HepG2 (cell line): ENCODE measurements at regions not wholly inside any gene's neighbourhood (a gene's known extent, or its start where the extent isn't known, plus 50 kb on each side); places are given as distances from the start of the nearest gene placed in this dataset.

Experiments used
- ATAC-seq: fragments of 200-7000 bp; cut with Tn5 transposase; 3 replicates; pipeline ENCODE4 v1.9.1; 2020; ENCODE audit warnings: mild to moderate bottlenecking, moderate library complexity
- BruUV-seq: library from RNA; stranded (reverse); fragments of 400-500 nt; replicated peaks from 2 replicates; lab custom pipeline; 2021; lab: Mats Ljungman, UMichigan
- CTCF ChIA-PET: fragments of 300-600 bp; formaldehyde crosslinking; extraction: SDS; loops from one replicate; lab custom pipeline; 2021; ENCODE audit warnings: low total read pairs, inconsistent platforms, low intra/inter-chr PET ratio; lab: Yijun Ruan, JAX
- POLR2A ChIA-PET: fragments of 350-600 bp; sonication (Branson Sonifier 250); formaldehyde crosslinking; loops from one replicate; lab custom pipeline; 2020; ENCODE audit warnings: antibody characterized with exemption, inconsistent platforms; lab: Yijun Ruan, JAX
- DNase-seq: peaks from one replicate; pipeline ENCODE4 v3.0.0-alpha.2; 2015; ENCODE audit warnings: low spot score
- FAIRE-seq: peaks from 3 replicates; lab custom pipeline; 2011; peaks lifted over from hg19 to GRCh38; lab: Jason Lieb, UNC
- H2AFZ ChIP-seq: one replicate; pipeline ENCODE4 v1.6.1; 2011; ENCODE audit warnings: low read length, inconsistent platforms
- H3K27ac ChIP-seq: fragments of 300-600 bp; 3 replicates; pipeline ENCODE4 v1.8.0; 2011; ENCODE audit warnings: mixed run types, mild to moderate bottlenecking, mixed read lengths, low read length, inconsistent platforms; ENCODE audit not compliant: insufficient read depth; ENCODE audit errors: extremely low read length
- H3K27me3 ChIP-seq, 2 experiments: fragments of 200-600 bp in 1 of 2; 2 replicates in 1 of 2; 3 replicates in 1 of 2; pipeline versions ENCODE4 v1.6.0 to v1.8.0; 2011; ENCODE audit warnings: low read length in 2 of 2, mild to moderate bottlenecking in 2 of 2, moderate library complexity in 2 of 2, inconsistent platforms in 1 of 2; ENCODE audit not compliant: insufficient read depth in 2 of 2, control insufficient read depth in 1 of 2
- H3K36me3 ChIP-seq, 2 experiments: fragments of 200-600 bp in 1 of 2; replicated peaks in 1 of 2; 2 replicates in 1 of 2; 3 replicates in 1 of 2; pipeline versions ENCODE4 v1.5.1 to v1.8.0; 2011; ENCODE audit warnings: low read length in 2 of 2, inconsistent platforms in 1 of 2; ENCODE audit not compliant: insufficient read depth in 2 of 2, control insufficient read depth in 1 of 2
- H3K4me1 ChIP-seq: 2 replicates; pipeline ENCODE4 v1.5.1; 2012; ENCODE audit warnings: low read length, inconsistent platforms; ENCODE audit not compliant: insufficient read depth
- H3K4me2 ChIP-seq: 2 replicates; pipeline ENCODE4 v1.6.0; 2011; ENCODE audit warnings: low read depth, low read length, inconsistent platforms
- H3K4me3 ChIP-seq, 3 experiments: fragments of 200-600 bp in 1 of 3; sonication (generic), shearing (Covaris generic) in 1 of 3; replicated peaks in 1 of 3; 2 replicates each; pipeline ENCODE4 v1.5.1; 2011 to 2016; ENCODE audit warnings: low read length in 3 of 3, inconsistent platforms in 2 of 3, low read depth in 2 of 3, mild to moderate bottlenecking in 2 of 3, control low read depth in 1 of 3, mixed read lengths in 1 of 3; ENCODE audit not compliant: insufficient read depth in 1 of 3
- H3K79me2 ChIP-seq: one replicate; pipeline ENCODE4 v1.6.1; 2011; ENCODE audit warnings: low read length, inconsistent platforms; ENCODE audit not compliant: insufficient read depth
- H3K9ac ChIP-seq: 2 replicates; pipeline ENCODE4 v1.6.0; 2011; ENCODE audit warnings: mild to moderate bottlenecking, low read depth, low read length, inconsistent platforms; ENCODE audit not compliant: insufficient read depth
- H3K9me3 ChIP-seq: 2 replicates; pipeline ENCODE4 v1.5.1; 2012; ENCODE audit warnings: mild to moderate bottlenecking, low read length
- H4K20me1 ChIP-seq: 2 replicates; pipeline ENCODE4 v1.6.0; 2011; ENCODE audit warnings: inconsistent platforms, mild to moderate bottlenecking, low read length, moderate library complexity; ENCODE audit not compliant: insufficient read depth
- ATAD3A ChIP-seq: sonication (generic); formaldehyde crosslinking; IDR thresholded peaks from 2 replicates; pipeline ENCODE4 v1.4.0; 2020; ENCODE audit warnings: missing genetic modification reagents
- CCDC6 ChIP-seq: sonication (generic); formaldehyde crosslinking; IDR thresholded peaks from 2 replicates; pipeline ENCODE4 v1.8.1; 2022; ENCODE audit warnings: mild to moderate bottlenecking, missing genetic modification reagents, moderate library complexity
- CEBPZ ChIP-seq: IDR thresholded peaks from 2 replicates; pipeline ENCODE4 v1.6.1; 2012; ENCODE audit warnings: low read length, improper control_type of control experiment
- KIAA2018 ChIP-seq: sonication (generic); formaldehyde crosslinking; IDR thresholded peaks from 2 replicates; pipeline ENCODE4 v1.5.0; 2020; ENCODE audit warnings: mild to moderate bottlenecking, missing genetic modification reagents, borderline replicate concordance
- KMT2A ChIP-seq: sonication (generic); formaldehyde crosslinking; IDR thresholded peaks from 2 replicates; pipeline ENCODE4 v1.4.0; 2020; ENCODE audit warnings: missing genetic modification reagents
- PRPF4 ChIP-seq: fragments of 200-400 bp; formaldehyde crosslinking; IDR thresholded peaks from 2 replicates; pipeline ENCODE4 v1.6.1; 2016; ENCODE audit warnings: low read length, low read depth; ENCODE audit not compliant: poor library complexity, severe bottlenecking
- RARG ChIP-seq: sonication (generic); formaldehyde crosslinking; IDR thresholded peaks from 2 replicates; pipeline ENCODE4 v1.4.0; 2020; ENCODE audit warnings: low read depth, mild to moderate bottlenecking, missing genetic modification reagents
- SKI ChIP-seq: fragments of 450-650 bp; IDR thresholded peaks from one replicate; pipeline ENCODE4 v1.6.1; 2018; ENCODE audit warnings: mild to moderate bottlenecking; ENCODE audit not compliant: partially characterized antibody
- TEAD2 ChIP-seq: sonication (generic); formaldehyde crosslinking; IDR thresholded peaks from 2 replicates; pipeline ENCODE4 v1.9.0; 2021; ENCODE audit warnings: missing genetic modification reagents
- YY1 ChIP-seq: IDR thresholded peaks from 2 replicates; pipeline ENCODE4 v1.6.1; 2011; ENCODE audit warnings: low read length, low read depth, moderate library complexity, mild to moderate bottlenecking; ENCODE audit not compliant: insufficient read depth, insufficient replicate concordance
- ZNF362 ChIP-seq: sonication (generic); formaldehyde crosslinking; IDR thresholded peaks from 2 replicates; pipeline ENCODE4 v1.4.0; 2020; ENCODE audit warnings: missing genetic modification reagents, mild to moderate bottlenecking, borderline replicate concordance
- ZNF83 ChIP-seq: sonication (generic); formaldehyde crosslinking; IDR thresholded peaks from 2 replicates; pipeline ENCODE4 v1.4.0; 2020; ENCODE audit warnings: missing genetic modification reagents, mild to moderate bottlenecking, borderline replicate concordance
- ZSCAN31 ChIP-seq: sonication (generic); formaldehyde crosslinking; IDR thresholded peaks from 2 replicates; pipeline ENCODE4 v1.5.0; 2020; ENCODE audit warnings: low read depth, mild to moderate bottlenecking, missing genetic modification reagents
- WGBS: methylation state at CpG from one replicate; pipeline ENCODE4 v1.1.6; 2017; ENCODE audit warnings: low lambda C conversion rate; 5-methylcytosine and 5-hydroxymethylcytosine counted together
- in situ Hi-C: cut with HindIII; loops from 2 replicates; pipeline ENCODE4 v1.10.0; 2017; ENCODE audit warnings: low pct_unique_long_range_greater_than_20kb; ENCODE audit not compliant: extremely low pct_ligation_motif_present
- intact Hi-C: fragments of 100-400 bp; cut with micrococcal nuclease; formaldehyde crosslinking; loops from one replicate; pipeline ENCODE4 v1.10.0; 2022; ENCODE audit not compliant: unreplicated experiment

GRCh38 chr10:130739757-130740145, 571.8 kb downstream of the TCERG1L start:
- DNase-seq (no peak), FAIRE-seq (no peak), ATAC-seq (no peak)
- Histone ChIP-seq H2AFZ (no peak overlapping the region), H3K9me3 (no peaks in the 10 kb centered on the region), H3K79me2 (no peaks in the 10 kb centered on the region), H3K36me3 (no peaks in the 10 kb centered on the region), H4K20me1 (no peaks in the 10 kb centered on the region), H3K4me2 (no peak overlapping the region), H3K27me3 (peaks cover 0 to 7% of the 10 kb centered on the region in 2 experiments; a peak in 1 of 5 replicates), H3K9ac (no peak overlapping the region), H3K27ac (no peak overlapping the region), H3K4me1 (no peaks in the 10 kb centered on the region), H3K4me3 (no peak overlapping the region)
- intact Hi-C loops: no loop called here
- BruUV-seq: no TSS peak
- POLR2A ChIA-PET: no interaction called here
- WGBS: 29% methylated on average over 8 of the region's 9 CpGs
- in situ Hi-C loops: no loop called here
- CTCF ChIA-PET: no interaction called here
- TF ChIP-seq ZNF83 (CRISPR knock-in tag) (no peak), KMT2A (no peak), YY1 (no peak), ATAD3A (CRISPR knock-in tag) (no peak), PRPF4 (no peak), CEBPZ (no peak), SKI (no peak), CCDC6 (no peak), KIAA2018 (CRISPR knock-in tag) (no peak), RARG (CRISPR knock-in tag) (no peak), ZNF362 (CRISPR knock-in tag) (no peak), ZSCAN31 (no peak), TEAD2 (no peak)
